ENCODE measurements at regions not wholly inside any gene's neighbourhood (a gene's known extent, or its start where the extent isn't known, plus 50 kb on each side); places are given as distances from the start of the nearest gene placed in this dataset.

GRCh38 chr9:28179893-28180292 lies 606.6 kb upstream of the C9orf72 start:
- peaks cover 0 to 24% (median 0%) of the 10 kb centered on the region in 12 donors for H3K9me3 ChIP-seq
- no peak overlapping the region for H3K27ac ChIP-seq
- no peaks in the 10 kb centered on the region for H3K4me1 ChIP-seq
- no peak overlapping the region for H3K4me3 ChIP-seq
- ATAC-seq (no peak), DNase-seq (no peak)
- peaks cover 0 to 5% (median 0%) of the 10 kb centered on the region in 9 donors for H3K27me3 ChIP-seq
- intact Hi-C loops (cut with DNase I): loop anchor here in 1 of 10 donors (10.0 kb wide), 1 partner anchor 55 kb away; no protein-coding TSS in a partner anchor
- H3K36me3 ChIP-seq: no peaks in the 10 kb centered on the region
- TF ChIP-seq, protein P1, sequence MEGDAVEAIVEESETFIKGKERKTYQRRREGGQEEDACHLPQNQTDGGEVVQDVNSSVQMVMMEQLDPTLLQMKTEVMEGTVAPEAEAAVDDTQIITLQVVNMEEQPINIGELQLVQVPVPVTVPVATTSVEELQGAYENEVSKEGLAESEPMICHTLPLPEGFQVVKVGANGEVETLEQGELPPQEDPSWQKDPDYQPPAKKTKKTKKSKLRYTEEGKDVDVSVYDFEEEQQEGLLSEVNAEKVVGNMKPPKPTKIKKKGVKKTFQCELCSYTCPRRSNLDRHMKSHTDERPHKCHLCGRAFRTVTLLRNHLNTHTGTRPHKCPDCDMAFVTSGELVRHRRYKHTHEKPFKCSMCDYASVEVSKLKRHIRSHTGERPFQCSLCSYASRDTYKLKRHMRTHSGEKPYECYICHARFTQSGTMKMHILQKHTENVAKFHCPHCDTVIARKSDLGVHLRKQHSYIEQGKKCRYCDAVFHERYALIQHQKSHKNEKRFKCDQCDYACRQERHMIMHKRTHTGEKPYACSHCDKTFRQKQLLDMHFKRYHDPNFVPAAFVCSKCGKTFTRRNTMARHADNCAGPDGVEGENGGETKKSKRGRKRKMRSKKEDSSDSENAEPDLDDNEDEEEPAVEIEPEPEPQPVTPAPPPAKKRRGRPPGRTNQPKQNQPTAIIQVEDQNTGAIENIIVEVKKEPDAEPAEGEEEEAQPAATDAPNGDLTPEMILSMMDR (IDR thresholded peaks at IDR 0.05): no peak
- TF ChIP-seq POLR2A (IDR thresholded peaks at IDR 0.05): no peak
- 46 to 73% (median 64%) methylated on average over 2 of the region's 2 CpGs for WGBS, 4 donors

DNA sequence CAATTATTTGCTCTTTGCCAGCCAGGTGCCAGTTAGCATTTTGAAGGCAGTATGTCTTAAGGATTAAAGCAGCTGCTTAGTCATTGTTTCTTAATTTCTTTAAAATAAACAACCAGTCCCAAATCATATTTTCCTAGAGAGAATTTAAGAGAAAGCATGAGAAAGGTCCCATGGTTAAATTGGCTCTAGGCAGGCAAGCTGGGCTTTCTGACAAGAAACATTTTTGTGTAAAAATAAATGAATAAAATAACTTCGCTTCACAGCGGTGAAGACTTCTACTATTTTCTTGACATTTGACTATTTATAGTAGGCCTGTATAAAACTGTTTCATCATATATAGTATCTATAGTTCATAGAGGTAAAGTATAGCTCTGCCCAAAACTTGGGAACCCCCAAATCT lies 617.7 kb upstream of the C9orf72 start:
- Histone ChIP-seq H3K4me3 (no peak overlapping the region), H3K27ac (no peak overlapping the region), H3K36me3 (no peaks in the 10 kb centered on the region), H3K9me3 (peaks cover 0 to 42% (median 0%) of the 10 kb centered on the region in 12 donors), H3K4me1 (no peaks in the 10 kb centered on the region), H3K27me3 (no peaks in the 10 kb centered on the region)
- DNase-seq: no peak
- WGBS, 4 donors: 86 to 93% (median 87%) methylated on average over 2 of the region's 2 CpGs
- ATAC-seq: no peak
- intact Hi-C loops (cut with DNase I): no loop called here
- TF ChIP-seq, protein P1 (IDR thresholded peaks at IDR 0.05): no peak
- TF ChIP-seq POLR2A (IDR thresholded peaks at IDR 0.05): no peak

DNA sequence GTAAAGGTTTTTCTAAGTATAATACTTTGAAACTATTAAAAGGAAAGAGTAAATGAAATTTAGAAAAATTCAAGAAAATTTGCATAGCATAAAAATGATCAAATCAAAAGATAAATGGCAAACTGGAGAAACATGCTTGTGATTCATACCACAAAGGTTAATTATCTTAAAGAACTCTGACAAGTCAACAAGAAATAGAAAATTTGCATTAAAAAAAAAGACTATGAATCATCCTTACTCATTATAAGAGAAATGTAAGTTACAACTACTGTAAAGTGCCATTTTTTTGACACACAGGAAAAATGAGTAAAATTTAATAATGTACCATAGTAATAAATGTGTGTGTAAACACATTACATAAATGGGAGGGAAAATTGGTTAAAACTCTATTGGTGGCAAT lies 624.4 kb upstream of the C9orf72 start:
- H3K27ac ChIP-seq: no peak overlapping the region
- H3K4me1 ChIP-seq: no peaks in the 10 kb centered on the region
- DNase-seq: no peak
- no peaks in the 10 kb centered on the region for H3K27me3 ChIP-seq
- no peak for ATAC-seq
- intact Hi-C loops (cut with DNase I): no loop called here
- TF ChIP-seq, protein P1 (IDR thresholded peaks at IDR 0.05): no peak
- no peaks in the 10 kb centered on the region for H3K36me3 ChIP-seq
- H3K9me3 ChIP-seq: peaks cover 0 to 3% (median 0%) of the 10 kb centered on the region in 12 donors
- H3K4me3 ChIP-seq: no peak overlapping the region

GRCh38 chr9:28203036-28203435 lies 629.8 kb upstream of the C9orf72 start:
- TF ChIP-seq, protein P1 (IDR thresholded peaks at IDR 0.05): no peak
- no peak for TF ChIP-seq POLR2A (IDR thresholded peaks at IDR 0.05)
- intact Hi-C loops (cut with DNase I): no loop called here
- Histone ChIP-seq H3K36me3 (no peaks in the 10 kb centered on the region), H3K9me3 (peaks cover 0 to 6% (median 0%) of the 10 kb centered on the region in 12 donors), H3K27me3 (no peaks in the 10 kb centered on the region), H3K4me3 (no peak overlapping the region), H3K27ac (no peak overlapping the region), H3K4me1 (peaks cover 0 to 3% (median 0%) of the 10 kb centered on the region in 12 donors)
- DNase-seq: no peak
- ATAC-seq: no peak
- 86 to 93% (median 90%) methylated on average over 1 of the region's 1 CpG for WGBS, 4 donors
